Right lung (tissue), 2 donors: ENCODE measurements at regions not wholly inside any gene's neighbourhood (a gene's known extent, or its start where the extent isn't known, plus 50 kb on each side); places are given as distances from the start of the nearest gene placed in this dataset.

ENCODE experiments used
- DNase-seq, 2 donors: peaks; one replicate each; pipeline ENCODE4 v3.0.0-alpha.2; 2013

DNA sequence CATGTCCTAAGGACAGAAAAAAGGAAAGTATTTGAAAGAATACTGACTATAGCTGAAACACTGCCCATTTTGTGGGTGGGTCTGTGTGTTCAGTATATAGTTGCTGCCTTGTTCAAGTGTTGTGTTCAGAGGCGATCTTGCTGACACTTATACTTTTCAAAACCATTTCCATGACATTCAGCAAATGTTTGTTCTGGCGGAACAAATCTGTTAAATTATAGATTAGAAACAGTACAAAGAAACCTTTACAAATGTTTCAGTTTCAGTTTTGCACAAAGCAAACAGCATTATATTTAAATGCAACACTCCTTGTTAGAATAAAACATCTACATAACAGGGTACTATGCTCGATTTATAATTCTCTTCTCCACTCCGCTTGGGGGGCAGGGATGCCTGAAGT, 2276.3 kb downstream of the MAT2B start:
- no peak for DNase-seq

DNA sequence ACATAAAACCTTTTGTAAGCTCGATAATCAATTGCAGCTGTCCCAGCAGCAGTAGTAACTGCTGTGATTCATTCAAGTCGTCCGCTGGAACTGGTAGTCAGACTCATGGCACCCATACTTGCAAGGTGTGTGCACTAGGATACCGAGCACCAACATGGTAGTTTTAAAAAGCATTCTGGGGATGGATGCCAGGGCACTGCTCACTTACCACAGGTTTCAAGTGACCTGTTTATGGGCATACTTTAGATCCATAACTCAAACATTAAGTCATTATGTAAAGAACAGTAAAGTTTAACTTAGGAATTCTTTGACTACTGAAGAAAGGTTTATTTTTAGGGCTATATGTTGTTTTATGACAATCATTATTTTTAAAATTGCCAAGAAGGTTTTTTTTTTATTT, 2277.6 kb downstream of the MAT2B start:
- no peak for DNase-seq

DNA sequence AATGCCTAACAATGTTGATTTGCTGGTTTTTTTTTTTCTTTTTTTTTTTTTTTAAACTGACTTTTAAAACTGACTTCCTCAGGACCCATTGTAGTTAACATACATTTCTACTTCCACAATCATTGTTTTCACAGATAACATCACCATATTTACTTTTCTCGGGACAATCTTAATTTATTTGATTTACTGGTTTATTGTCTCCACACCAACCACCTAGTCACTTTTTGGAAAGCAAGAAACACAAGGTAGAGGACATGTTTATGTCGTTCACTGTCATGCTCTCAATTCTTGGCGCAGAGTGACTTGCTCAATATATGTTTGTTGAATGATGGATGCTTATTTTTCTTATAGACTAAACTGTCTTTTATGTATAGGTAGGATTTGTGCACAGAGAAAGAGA, 2280.7 kb downstream of the MAT2B start:
- DNase-seq = no peak

DNA sequence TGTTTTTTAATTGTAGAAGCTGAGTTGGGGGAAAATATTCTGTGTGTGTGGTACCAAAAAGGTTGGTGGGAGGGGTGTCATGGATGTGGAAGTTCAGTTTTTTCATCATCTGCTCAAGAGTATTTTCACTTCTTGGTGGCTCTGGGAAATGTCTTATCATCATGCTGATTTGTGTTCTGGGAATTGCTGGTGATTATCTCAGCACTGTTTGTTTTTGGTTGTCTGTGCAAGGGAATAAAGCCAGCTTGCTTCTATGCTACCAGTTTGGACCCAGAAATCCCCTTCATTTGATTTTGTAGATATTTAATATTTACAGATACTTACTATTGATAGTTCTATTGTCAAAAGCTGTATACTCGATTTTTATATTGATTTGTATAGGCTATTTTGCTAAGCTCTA, 2289.7 kb downstream of the MAT2B start:
- DNase-seq = no peak

DNA sequence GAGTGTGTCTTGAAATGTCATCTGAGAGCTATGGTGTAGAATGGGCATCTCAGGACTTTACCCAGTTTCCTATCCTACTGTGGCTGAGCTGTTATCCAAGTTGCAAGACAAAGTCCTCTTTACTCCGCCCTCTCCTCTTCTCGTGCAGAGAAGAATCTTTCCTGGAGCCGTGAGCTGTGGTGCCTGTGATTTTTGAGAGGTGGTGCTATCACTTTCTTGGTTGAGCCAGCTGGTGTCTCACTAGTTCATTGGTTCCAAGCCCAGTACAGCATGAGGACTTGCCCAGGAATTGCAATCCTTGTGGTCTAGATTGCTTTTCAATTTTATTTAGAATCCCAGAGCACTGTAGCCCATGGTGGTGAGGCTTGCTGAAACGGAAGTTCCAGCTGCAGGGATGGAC, 2300.3 kb downstream of the MAT2B start:
- DNase-seq = no peak

DNA sequence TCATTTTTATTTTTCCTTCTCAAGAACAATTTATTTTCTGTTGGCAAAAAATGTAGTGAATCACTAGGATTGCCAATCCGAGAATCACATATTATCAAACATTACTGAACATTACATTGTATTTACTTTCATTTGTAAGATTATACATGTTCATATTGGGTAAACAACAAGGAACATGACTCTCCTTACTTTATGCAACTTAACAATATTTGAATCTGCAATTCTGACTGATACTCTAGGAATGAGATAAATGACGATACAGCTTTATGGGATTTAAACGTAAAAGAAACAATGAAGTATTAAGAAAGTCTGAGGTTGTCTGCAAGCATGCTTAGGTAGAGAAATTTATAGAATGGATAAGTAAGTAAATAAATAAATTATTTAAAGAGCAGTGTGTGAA, 2302.9 kb downstream of the MAT2B start:
- no peak for DNase-seq

DNA sequence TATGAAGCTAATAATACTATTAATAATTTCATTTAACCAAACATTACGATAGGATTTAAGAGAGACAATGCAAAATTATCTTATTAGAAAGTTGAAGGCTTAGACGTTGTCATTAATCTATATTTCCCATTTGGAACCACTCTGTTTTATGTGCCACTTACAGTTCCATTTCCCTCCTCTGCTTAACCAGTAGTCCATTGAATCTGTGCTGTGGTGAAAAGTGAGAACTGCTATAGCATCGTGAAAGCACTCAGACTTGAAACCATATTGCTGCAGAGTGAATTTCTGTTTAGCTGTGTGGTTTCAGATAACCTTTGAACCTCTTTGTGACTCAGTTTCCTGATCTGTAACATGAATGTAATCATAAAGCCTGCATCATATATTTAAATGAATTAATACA, 2304.5 kb downstream of the MAT2B start:
- no peak for DNase-seq

DNA sequence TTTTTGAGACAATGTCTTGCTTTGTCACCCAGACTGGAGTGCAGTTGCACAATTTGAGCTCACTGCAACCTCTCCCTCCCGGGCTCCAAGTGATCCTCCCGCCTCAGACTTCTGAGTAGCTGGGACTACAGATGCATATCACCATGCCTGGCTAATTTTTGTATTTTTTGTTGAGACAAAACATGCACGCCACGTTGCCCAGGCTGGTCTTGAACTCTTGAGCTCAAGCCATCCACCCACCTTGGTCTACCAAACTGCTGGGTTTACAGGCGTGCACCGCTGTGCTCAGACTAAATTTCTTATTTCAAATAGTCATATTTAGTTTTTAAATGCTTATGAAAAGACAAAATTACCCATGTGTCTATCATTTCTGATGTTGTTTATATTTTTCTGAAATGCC, 2324.1 kb downstream of the MAT2B start:
- DNase-seq = no peak

DNA sequence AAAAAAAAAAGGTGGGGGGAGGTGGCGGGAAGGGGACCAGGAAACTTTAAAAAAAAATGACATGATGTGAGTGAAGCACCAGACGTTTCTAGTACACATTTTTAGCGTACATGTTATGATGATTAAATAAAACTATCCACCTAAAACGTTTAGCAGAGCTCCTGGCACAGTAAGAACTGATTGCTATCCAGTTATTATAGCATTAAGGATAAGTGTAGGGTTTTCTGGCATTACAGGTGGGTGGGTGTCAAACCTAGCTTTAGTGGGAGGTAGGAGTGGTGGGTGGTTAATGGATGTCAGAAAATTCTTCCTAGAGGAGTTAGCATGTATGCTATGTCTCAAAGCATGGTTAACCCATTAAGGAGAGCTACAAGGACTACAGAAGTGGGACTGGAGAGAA, 2329.5 kb downstream of the MAT2B start:
- no peak for DNase-seq

DNA sequence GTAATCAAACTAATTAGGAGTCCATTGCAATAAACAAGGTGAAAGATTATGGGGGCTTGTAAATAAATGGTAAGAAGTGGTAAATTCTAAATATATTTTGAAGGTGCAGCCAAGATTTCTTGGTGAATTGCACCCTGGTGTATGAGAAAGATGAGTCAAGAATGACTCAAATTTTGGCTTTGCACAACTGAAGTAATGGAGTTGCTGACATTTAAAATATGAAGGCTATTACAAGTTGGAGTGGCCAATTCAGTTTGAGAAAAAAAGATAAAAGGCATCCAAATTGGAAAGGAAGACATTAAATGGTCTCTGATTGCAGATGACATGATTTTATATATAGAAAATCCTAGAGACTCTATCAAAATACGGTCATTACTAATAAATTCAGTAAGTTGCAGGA, 2330.6 kb downstream of the MAT2B start:
- DNase-seq = no peak

DNA sequence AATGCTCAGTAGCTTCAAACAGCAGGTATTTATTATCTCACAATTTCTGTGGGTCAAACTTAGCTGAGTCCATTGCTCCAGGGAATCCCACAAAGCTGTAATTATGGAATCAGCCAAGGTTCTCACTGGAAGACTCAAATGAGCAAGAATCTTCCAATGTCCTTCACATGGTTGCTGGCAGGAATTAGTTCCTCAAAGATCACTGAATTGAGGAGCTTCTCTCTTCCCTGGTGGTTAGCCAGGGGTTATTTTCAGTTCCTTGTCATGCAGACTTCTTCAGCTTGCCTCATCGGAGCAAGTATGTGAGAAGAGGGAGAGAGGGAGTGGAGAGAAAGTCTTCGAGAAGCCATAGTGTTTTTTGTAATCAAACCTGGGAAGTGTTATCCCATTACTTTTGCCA, 2331.9 kb downstream of the MAT2B start:
- DNase-seq = no peak

DNA sequence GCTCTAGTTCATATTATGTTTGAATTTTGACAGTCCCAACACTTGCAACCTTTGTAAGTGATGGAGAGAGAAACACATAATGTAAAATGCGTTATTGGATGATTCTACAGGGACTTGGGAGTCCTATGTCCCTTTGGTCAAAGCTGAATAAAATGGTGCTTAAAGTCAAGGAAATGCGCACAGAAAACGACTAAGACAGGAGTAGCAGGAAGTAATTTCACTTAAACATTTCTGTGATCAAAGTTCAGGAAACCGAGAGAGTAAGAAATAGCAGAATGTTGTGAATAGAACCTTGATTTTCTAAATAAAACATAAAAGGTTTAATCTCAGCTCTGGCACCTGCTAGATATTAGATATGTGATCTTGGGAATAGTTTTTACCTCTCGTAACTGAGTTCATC, 2339.2 kb downstream of the MAT2B start:
- DNase-seq = no peak

DNA sequence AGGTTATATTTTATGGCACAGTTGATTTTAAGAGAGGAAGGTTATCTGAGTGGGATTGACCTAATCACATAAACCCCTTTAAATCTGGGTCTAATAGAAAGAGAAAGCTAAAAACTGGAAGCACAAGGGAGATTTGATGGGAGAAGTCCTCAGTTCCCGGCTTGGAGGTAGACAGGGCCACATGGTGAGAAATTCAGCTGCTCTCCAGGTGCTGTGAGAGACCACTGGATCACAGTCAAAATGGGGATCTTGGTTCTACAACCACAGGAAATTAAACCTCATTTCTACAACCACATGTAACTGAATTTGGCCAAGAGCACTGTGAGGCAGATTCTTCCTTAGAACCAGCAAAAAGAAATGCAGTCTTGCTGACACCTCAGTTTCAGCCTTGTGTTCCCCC, 2352.7 kb downstream of the MAT2B start:
- DNase-seq = no peak

DNA sequence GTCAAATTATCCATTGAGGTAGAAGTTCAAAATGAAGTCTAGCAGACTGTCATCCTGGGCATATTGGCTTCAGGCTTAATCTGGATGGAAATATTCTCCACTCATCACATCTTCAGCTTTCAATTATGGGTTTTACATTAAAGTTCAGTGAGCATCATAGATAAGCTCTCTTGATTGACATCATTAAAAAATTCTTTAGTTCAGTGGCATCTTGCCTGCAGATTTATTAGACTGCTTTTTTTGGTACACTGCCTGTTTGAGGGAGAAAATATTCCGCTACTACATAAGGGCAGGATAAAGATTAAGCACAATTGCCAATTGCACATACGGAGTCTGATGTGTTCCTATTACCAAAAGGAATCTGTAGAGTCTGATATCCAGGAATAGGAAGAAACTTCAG, 2353.8 kb downstream of the MAT2B start:
- no peak for DNase-seq

DNA sequence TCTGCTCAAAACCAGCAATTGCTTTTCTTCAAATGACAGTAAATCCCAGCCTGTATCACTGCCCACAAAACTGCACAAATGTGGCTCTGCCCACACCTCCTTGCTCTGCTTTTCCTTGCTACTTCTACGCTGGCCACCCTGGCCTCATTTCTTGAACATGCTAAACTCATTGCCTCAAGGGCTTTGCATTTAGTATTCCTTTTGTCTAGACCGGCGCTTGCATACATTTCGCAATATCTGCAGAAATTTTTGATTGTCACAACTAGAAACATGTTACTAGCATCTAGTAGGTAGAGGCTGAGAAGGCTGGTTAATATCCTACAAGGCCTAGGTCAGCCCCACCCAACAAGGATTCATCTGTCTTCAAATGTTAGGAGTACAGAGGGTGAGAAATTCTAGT, 2357.8 kb downstream of the MAT2B start:
- no peak for DNase-seq

DNA sequence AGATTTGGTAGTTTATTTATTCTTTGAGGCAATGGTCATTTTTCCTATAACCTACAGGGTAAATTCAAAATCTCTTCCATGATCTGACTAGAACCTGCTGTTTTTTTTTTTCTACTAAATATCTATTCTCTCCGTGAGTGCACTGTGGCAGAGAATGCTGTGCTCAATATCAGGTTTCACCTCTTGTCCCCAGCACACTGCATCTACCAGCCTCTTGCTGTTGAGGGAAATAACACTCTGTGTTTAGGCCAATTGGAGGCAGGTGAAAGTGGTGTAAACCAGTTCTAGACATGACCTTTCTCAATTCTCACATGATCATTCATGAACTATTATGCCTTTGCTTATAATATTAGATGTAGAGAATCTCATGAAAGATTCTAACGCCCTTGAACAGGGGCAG, 2365.9 kb downstream of the MAT2B start:
- no peak for DNase-seq

DNA sequence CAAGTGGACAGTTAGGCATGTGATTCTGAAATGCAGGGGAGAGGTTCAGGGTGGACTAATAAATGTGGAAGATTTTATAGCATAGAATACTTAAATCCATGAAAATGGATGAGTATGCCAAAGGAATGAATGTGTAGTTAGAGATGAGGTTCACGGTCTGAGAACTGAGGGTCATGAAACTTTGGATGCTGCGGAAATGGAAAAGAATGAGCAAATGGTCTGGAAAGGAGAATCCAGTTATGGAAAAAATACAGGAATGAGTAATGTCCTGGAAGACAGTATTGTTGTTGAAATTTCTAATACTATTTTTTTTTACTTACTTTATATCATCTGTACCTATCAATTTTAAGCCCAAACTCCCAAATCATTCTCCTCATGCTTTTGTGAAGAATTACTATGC, 2369.4 kb downstream of the MAT2B start:
- DNase-seq = no peak

DNA sequence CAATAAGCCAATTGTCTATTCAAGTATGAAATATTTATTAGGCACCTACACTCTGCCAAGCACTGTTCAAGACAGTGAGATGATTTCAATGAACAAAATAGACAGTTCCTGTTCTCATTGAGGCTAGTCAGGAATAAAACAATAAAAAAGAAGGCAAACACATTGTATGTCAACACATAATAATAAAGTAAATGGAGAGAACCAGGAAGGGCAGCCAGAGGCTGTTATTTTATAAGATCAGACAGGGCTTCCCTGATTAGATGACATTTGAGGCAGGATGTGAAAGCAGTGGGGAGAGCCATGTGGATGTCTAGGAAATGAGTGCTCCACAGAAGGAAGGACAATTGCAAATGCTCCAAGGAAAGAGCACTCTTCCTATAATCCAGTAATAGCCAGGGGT, 2371.1 kb downstream of the MAT2B start:
- no peak for DNase-seq

DNA sequence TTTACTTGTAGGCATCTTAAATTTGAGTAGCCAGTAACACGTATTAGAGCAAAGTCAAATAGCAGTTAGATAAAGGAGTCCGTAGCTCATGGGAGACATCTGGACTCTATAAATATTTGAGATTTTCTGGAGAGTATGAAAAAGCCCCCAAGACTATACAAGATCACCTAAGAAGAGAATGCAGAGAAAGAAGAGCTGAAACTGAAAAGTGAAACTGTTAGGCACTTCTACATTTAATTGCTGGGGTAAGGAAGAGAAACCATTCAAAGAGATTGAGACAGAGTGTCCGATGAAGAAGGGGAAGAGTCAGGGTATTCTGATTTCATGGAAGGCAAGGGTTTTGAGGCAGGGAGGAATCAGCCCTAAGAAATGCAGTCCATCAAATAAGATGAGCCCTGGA, 2372.1 kb downstream of the MAT2B start:
- no peak for DNase-seq

DNA sequence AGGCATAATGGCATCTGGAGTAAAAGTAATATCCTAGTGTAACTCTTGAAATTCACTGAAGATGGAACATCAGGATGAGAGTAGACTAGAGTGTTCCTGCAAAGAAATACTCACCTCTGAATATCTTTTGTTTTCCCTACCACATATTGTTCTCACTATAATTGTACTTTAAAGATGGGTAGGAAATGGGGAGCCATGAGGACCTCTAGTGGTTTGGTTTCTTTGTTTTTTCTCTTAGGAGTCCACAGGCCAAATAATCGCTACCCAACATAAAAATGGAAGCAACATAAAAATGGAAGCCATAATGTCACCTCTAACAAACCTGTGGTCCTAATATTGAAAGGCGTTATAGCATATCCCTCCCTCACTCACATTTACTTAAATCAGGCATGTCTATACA, 2375.8 kb downstream of the MAT2B start:
- no peak for DNase-seq

DNA sequence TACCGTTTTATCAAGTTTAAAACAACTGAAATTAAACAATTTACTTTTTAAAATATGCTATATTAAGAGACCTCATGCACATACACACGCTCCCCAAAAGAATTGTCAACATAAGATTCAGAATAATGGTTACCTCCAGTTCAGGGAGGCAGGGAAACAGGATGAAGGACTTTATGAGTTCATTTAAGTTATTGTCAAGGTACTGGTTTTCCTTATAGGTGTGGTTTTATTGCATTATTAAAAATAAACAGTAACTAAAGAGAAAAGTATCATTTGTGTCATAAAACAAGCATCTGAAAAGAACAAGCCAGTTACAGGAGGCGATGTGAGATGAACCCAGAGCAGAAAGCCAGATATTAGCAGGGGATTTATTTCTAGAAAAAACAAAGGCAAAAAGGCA, 2376.7 kb downstream of the MAT2B start:
- no peak for DNase-seq

DNA sequence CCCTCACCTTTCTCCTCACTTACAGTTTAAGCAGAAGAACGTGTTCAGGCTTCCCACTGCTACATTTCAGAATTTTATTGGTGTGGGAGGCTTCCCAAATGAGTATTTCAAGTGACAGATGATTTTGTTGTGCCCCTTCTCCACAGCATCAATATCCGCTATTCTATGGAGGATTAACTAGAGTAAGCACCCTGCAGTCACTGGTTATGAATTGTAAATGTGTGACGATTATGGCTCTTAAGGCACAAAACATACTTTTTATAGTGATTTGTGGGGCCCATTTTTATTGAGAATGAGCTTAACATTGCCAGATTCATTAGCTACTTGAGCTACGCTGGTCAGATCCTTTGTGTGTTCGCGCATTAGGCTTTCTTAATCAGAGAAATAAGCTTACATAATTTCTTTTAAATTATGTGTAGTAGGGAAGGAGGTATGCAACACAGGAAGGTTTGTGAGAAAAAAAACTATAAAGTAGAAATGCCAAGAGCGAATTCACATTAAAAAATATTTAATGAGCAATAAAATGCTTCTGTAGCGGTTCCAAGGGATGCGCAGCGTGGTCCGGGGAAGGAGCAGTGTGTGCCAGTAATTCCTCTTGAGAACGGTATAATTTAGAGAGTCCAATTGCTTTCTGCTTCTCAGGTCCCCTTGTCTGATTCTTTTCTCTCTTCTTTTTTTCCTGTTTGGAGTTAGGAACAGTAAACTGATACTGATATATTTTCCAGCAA, 2380.4 kb downstream of the MAT2B start:
- DNase-seq = no peak

DNA sequence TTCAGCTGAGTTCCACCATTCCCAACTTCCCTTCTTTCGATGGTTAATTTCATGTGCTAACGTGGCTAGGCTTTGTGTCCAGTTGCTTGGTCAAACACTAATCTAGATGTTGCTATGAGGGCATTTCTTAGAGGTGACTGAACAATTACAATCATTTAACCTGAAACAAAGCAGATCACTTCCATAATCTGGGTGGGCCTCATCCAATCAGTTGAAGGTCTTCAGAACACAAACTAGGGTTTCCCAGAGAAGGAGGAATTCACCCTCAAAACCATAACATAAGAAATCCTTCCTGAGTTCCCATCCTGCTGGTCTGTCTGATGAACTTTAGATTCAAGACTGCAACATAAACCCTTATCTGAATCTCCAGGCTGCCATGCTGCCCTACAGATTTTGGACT, 2381.7 kb downstream of the MAT2B start:
- DNase-seq = no peak

DNA sequence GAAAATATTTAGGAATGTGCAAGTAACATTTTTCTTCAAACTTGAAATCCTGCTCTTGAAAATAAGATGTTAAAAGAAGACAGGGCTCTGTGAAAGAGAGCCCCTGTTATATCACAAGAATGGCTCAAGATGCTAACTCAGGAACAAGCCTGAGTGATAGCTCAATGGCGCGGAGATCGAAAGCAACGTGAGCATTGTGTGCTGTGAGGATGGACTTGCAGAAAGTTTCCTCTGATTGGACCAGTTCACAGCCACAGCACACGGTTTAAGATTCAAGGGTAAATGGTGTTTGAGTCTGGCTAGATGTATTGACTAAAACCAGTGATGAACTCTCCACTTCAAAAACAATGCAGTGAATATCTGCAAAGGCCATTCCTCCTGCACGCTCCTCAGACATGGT, 2387.0 kb downstream of the MAT2B start:
- DNase-seq = no peak

DNA sequence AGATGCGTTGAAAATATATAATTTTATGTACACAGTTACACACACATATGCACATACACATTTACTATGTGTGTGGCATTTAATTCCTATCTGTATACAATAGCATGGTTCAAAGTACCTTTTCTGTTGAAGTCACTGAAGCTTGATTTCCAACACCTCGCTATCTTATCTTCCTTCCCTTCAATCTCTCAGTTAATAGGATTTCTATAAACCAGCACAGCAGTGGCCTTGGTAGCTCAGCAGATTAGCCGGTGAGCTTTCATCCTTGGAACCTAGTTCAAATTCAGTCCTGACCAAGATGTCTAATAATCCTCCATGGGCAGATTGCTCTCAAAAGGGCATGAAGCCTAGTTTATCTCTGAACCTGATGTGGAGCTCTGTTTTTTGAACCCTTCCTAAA, 2389.5 kb downstream of the MAT2B start:
- DNase-seq = no peak
